KMS-11 (cell line): ENCODE measurements at regions not wholly inside any gene's neighbourhood (a gene's known extent, or its start where the extent isn't known, plus 50 kb on each side); places are given as distances from the start of the nearest gene placed in this dataset.

Source experiments
- H2AFZ ChIP-seq: fragments of 200-600 bp; sonication (generic); 2 replicates; pipeline ENCODE4 v1.6.1; 2016; ENCODE audit warnings: antibody characterized with exemption, mixed run types, low read depth
- H3K27ac ChIP-seq: fragments of 200-600 bp; sonication (generic); 2 replicates; pipeline ENCODE4 v1.6.1; 2016; ENCODE audit warnings: mild to moderate bottlenecking, mixed run types
- H3K27me3 ChIP-seq: fragments of 200-600 bp; sonication (generic); 2 replicates; pipeline ENCODE4 v1.6.1; 2017; ENCODE audit warnings: mild to moderate bottlenecking, low read depth, mixed run types, moderate library complexity; ENCODE audit not compliant: insufficient read depth
- H3K36me3 ChIP-seq: fragments of 200-600 bp; sonication (generic); 2 replicates; pipeline ENCODE4 v1.6.1; 2017; ENCODE audit warnings: mild to moderate bottlenecking, mixed run types; ENCODE audit not compliant: insufficient read depth
- H3K4me1 ChIP-seq: fragments of 200-600 bp; sonication (generic); 2 replicates; pipeline ENCODE4 v1.6.1; 2016; ENCODE audit warnings: mild to moderate bottlenecking, low read depth, mixed run types; ENCODE audit not compliant: poor library complexity, severe bottlenecking
- H3K4me2 ChIP-seq: fragments of 200-600 bp; sonication (generic); 2 replicates; pipeline ENCODE4 v1.7.0; 2016; ENCODE audit warnings: mild to moderate bottlenecking, mixed run types
- H3K4me3 ChIP-seq: fragments of 200-600 bp; sonication (generic); IDR thresholded peaks from 2 replicates; pipeline ENCODE4 v1.6.1; 2017; ENCODE audit warnings: low read depth, low read length, mixed read lengths; ENCODE audit not compliant: insufficient read depth
- H3K79me2 ChIP-seq: fragments of 200-600 bp; sonication (generic); 2 replicates; pipeline ENCODE4 v1.6.1; 2016; ENCODE audit warnings: low read depth, mixed run types; ENCODE audit not compliant: insufficient read depth
- H3K9ac ChIP-seq: fragments of 200-600 bp; sonication (generic); 2 replicates; pipeline ENCODE4 v1.6.1; 2016; ENCODE audit warnings: mild to moderate bottlenecking, mixed run types
- H4K20me1 ChIP-seq: fragments of 200-600 bp; sonication (generic); 2 replicates; pipeline ENCODE4 v1.6.1; 2016; ENCODE audit warnings: mild to moderate bottlenecking, mixed run types; ENCODE audit not compliant: insufficient read depth
- TF ChIP-seq, protein P1 (sequence below): fragments of 200-600 bp; sonication (generic); conservative IDR thresholded peaks from 2 replicates; pipeline ENCODE4 v1.6.1; 2017; ENCODE audit warnings: low read depth, mild to moderate bottlenecking, antibody characterized with exemption, low read length, moderate library complexity, mixed read lengths

DNA sequence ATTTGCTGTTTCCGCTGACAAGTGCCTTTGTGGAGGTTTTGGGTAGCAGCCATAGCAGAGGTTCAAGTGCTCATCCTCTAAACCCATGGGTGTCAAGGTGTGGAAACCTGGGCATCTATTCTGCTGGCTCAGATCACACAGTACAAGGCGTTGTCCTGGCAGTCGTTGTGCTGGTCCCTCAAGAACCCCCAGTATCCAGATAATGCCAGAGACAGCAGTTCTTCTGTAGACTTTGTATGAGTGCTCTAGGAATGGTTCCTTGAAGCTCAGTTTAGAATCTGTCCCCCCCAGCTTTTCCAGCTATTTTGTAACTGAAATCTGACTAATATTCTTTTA, 655.7 kb upstream of the MAP3K7 start:
- H4K20me1 ChIP-seq = no peaks in the 10 kb centered on the region
- no peaks in the 10 kb centered on the region for H3K4me1 ChIP-seq
- H3K27me3 ChIP-seq = no peaks in the 10 kb centered on the region
- no peak overlapping the region for H3K4me2 ChIP-seq
- no peak overlapping the region for H2AFZ ChIP-seq
- no peaks in the 10 kb centered on the region for H3K36me3 ChIP-seq
- no peak overlapping the region for H3K9ac ChIP-seq
- H3K79me2 ChIP-seq = no peaks in the 10 kb centered on the region
- TF ChIP-seq, protein P1, sequence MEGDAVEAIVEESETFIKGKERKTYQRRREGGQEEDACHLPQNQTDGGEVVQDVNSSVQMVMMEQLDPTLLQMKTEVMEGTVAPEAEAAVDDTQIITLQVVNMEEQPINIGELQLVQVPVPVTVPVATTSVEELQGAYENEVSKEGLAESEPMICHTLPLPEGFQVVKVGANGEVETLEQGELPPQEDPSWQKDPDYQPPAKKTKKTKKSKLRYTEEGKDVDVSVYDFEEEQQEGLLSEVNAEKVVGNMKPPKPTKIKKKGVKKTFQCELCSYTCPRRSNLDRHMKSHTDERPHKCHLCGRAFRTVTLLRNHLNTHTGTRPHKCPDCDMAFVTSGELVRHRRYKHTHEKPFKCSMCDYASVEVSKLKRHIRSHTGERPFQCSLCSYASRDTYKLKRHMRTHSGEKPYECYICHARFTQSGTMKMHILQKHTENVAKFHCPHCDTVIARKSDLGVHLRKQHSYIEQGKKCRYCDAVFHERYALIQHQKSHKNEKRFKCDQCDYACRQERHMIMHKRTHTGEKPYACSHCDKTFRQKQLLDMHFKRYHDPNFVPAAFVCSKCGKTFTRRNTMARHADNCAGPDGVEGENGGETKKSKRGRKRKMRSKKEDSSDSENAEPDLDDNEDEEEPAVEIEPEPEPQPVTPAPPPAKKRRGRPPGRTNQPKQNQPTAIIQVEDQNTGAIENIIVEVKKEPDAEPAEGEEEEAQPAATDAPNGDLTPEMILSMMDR = no peak
- H3K27ac ChIP-seq = no peak overlapping the region
- no peak overlapping the region for H3K4me3 ChIP-seq

DNA sequence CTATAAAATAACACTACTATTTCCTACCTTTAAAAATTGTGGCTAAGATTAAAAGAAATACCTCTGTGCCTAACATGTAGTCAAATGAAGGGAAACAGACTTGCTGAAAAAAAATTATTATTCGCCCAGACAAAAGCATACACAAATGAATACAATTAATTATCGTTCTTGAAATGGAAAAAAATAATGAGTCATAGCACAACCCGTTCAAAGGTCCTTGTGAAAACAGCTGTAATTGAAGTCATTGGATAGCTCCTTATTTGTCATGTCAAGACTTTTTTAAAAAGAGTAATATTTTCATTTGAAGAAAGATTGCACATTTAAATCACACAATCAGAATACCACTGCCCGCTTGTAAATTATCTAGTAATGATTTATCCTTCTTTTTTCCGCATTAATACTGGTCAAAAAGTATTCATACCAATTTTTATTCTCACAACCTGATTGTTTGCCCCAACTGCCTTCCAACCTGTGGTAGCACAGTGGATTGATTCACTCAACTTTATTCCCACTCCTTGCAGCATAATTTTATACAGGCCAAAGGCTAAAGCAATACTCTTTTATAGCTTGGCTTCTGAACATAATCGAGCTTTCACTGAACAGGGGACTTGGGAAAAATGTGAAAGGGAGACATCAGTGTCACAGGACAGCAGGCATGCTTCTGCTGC, 655.2 kb upstream of the MAP3K7 start:
- TF ChIP-seq, protein P1 = no peak

GRCh38 chr6:91240878-91241603, 654.2 kb upstream of the MAP3K7 start:
- Histone ChIP-seq H3K9ac (no peak overlapping the region), H3K4me2 (no peak overlapping the region), H3K79me2 (no peaks in the 10 kb centered on the region), H3K36me3 (no peaks in the 10 kb centered on the region), H4K20me1 (no peaks in the 10 kb centered on the region), H3K27ac (no peak overlapping the region), H3K4me1 (no peaks in the 10 kb centered on the region), H3K27me3 (no peaks in the 10 kb centered on the region), H3K4me3 (no peak overlapping the region), H2AFZ (no peak overlapping the region)
- TF ChIP-seq, protein P1 = no peak

More for the DNA sequence above, 655.2 kb upstream of the MAP3K7 start:
- Histone ChIP-seq H3K36me3 (no peaks in the 10 kb centered on the region), H2AFZ (no peak overlapping the region), H4K20me1 (no peaks in the 10 kb centered on the region), H3K27me3 (no peaks in the 10 kb centered on the region), H3K4me2 (no peak overlapping the region), H3K9ac (no peak overlapping the region), H3K4me3 (no peak overlapping the region), H3K4me1 (no peaks in the 10 kb centered on the region), H3K27ac (no peak overlapping the region), H3K79me2 (no peaks in the 10 kb centered on the region)

DNA sequence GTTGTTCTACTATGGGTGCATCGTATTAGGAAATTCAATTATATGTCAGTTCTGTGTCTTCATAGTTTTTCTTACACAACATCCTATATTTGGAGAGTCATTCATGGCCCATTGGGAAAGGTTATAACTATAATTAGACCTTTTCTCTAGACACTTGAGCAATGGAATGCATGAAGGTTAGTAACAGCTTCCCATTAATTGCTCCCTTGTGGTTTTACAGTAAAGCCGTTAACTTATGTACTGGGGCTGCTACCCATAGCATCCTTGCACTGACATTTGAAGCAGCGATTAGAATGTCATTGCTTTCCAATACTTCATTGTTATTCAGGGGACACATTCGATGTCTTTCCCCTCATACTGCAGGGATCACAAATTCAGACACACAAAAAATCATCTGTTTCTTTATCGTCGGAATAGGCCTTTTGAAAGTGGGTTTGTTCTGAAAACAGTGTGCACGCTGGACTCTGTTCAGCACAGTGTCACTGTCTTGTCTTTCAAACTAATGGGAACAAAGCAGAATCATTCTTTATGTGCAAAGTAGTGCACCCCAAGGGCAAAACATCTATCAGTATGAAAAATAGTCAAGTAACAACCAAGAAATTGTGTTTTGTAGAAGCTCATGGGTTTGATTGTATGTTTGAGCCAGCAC, 634.3 kb upstream of the MAP3K7 start:
- H3K27ac ChIP-seq = no peak overlapping the region

More for the DNA sequence above, 634.3 kb upstream of the MAP3K7 start:
- Histone ChIP-seq H3K9ac (no peak overlapping the region), H3K4me1 (no peaks in the 10 kb centered on the region), H3K79me2 (no peaks in the 10 kb centered on the region), H3K27me3 (no peaks in the 10 kb centered on the region), H4K20me1 (no peaks in the 10 kb centered on the region), H3K36me3 (no peaks in the 10 kb centered on the region), H3K4me3 (no peak overlapping the region), H3K4me2 (no peak overlapping the region), H2AFZ (no peak overlapping the region)
- TF ChIP-seq, protein P1 = no peak
